ENCODE measurements at regions not wholly inside any gene's neighbourhood (a gene's known extent, or its start where the extent isn't known, plus 50 kb on each side); places are given as distances from the start of the nearest gene placed in this dataset.
"Not testable (repeated sequence)": the region's sequence is repeated elsewhere in the genome, so short reads cannot be mapped to it uniquely, and the experiment has no call there.

- TF ChIP-seq CTCF (conservative IDR thresholded peaks at IDR 0.05; ENCODE audit: low read depth, low read length); EZH2phosphoT487 (IDR thresholded peaks at IDR 0.05; ENCODE audit: borderline replicate concordance, low read length): not testable (repeated sequence)
Observed at GRCh38 chr14:45634651-45635441, 381.8 kb upstream of the MIS18BP1 start.
